ENCODE measurements at regions not wholly inside any gene's neighbourhood (a gene's known extent, or its start where the extent isn't known, plus 50 kb on each side); places are given as distances from the start of the nearest gene placed in this dataset.

DNA sequence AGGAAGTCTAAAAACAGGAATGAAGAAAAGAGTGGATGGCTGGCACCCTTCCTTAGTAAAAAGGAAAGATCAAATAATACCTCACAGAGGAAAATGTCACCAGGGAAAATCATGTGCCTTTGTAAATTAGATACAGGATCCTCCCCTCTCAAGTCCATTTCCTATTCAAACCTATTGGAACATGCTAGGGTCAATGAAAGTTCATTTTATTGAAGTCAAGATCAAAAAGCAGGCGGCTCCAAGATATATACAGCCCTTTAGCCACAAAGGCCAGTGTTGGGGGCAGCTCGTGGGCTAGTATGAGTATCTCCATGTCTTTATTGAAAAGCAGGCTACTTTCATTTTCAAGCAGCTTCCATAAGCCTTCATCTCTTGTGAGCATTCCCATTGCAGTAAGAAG is 141.1 kb downstream of the QDPR start:
- TF ChIP-seq, protein P1, sequence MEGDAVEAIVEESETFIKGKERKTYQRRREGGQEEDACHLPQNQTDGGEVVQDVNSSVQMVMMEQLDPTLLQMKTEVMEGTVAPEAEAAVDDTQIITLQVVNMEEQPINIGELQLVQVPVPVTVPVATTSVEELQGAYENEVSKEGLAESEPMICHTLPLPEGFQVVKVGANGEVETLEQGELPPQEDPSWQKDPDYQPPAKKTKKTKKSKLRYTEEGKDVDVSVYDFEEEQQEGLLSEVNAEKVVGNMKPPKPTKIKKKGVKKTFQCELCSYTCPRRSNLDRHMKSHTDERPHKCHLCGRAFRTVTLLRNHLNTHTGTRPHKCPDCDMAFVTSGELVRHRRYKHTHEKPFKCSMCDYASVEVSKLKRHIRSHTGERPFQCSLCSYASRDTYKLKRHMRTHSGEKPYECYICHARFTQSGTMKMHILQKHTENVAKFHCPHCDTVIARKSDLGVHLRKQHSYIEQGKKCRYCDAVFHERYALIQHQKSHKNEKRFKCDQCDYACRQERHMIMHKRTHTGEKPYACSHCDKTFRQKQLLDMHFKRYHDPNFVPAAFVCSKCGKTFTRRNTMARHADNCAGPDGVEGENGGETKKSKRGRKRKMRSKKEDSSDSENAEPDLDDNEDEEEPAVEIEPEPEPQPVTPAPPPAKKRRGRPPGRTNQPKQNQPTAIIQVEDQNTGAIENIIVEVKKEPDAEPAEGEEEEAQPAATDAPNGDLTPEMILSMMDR (IDR thresholded peaks at IDR 0.05; ENCODE audit: borderline replicate concordance, insufficient read depth, low read depth, low read length) = no peak
- no peak overlapping the region for H3K4me3 ChIP-seq (ENCODE audit: low read depth, low read length)

DNA sequence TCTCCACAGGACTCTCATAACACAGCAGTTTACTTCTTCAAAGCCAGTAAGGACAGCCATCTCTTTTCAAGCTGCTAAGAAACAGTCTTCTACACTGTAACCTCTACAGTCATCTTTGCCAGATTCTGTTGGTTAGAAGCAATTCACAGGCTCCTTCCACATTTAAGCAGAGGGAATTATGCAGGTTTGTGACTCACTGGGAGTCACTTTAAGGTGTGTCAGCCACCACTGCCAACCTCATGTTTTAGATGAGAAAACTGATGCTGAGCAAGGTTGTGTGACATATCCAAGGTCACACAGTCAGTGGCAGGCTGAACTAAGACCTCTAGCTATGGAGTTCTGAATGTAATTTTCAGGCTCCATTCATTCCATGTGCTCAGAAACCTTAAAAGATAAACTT is 143.5 kb downstream of the QDPR start:
- TF ChIP-seq, protein P1 (IDR thresholded peaks at IDR 0.05; ENCODE audit: borderline replicate concordance, insufficient read depth, low read depth, low read length) = no peak

DNA sequence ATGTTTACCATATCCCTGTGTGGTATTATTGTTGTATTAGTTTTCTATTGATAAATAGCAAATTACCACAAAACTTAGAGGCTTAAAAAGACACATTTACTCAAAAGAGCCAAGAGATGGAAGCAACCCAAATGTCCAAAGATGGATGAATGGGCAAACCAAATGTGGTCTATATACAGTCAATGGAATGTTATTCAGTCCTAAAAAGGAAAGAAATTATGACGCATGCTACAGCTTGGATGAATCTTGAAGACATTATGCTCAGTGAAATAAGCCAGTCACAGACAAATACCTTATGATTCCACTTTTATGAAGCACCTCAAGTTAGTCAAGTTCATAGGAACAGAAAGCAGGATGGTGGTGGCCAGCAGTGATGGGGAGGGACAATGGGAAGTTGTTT is 144.7 kb downstream of the QDPR start:
- TF ChIP-seq, protein P1 (IDR thresholded peaks at IDR 0.05; ENCODE audit: borderline replicate concordance, insufficient read depth, low read depth, low read length) = no peak

More for the DNA sequence above, 143.5 kb downstream of the QDPR start:
- no peak overlapping the region for H3K4me3 ChIP-seq (ENCODE audit: low read depth, low read length)

DNA sequence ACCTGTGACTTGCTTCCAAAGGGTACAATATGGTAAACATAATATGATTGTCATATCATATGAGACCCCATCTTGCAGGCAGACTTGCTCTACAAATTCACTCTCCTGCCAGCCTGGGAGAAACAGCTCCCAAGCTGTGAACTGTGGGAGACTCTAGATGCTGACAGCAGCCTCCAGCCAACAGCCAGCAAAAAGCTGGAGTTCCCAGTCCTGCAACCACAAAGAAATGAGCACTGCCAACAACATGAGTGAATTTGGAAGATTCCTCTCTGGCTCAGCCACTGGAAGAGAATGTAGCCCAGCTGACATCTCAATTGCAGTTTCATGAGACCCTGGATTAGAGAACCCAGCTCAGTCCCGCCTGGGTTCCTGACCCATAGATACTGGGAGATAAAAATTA is 145.4 kb downstream of the QDPR start:
- H3K4me3 ChIP-seq (ENCODE audit: low read depth, low read length) = no peak overlapping the region
- TF ChIP-seq, protein P1 (IDR thresholded peaks at IDR 0.05; ENCODE audit: borderline replicate concordance, insufficient read depth, low read depth, low read length) = no peak

More for the DNA sequence above, 144.7 kb downstream of the QDPR start:
- H3K4me3 ChIP-seq (ENCODE audit: low read depth, low read length) = no peak overlapping the region

DNA sequence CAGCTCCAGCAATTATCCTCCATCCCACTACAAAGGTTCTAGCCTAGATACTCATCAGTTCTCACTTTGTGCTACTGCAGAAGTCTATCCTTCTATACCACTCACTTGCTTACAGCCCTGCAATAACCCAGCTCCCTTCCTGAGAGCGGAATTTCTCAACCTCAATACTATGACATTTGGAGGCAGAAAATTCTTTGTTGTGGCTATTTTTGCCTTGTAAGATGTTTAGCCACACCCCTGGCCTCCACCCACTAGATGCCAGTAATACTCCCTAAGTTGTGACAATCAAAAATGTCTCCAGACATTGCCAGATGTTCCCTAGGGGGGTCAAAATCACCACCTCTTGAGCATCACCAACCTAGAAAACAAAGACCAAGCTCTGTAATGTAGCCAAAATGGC is 149.5 kb downstream of the QDPR start:
- TF ChIP-seq, protein P1 (IDR thresholded peaks at IDR 0.05; ENCODE audit: borderline replicate concordance, insufficient read depth, low read depth, low read length) = no peak
- no peak overlapping the region for H3K4me3 ChIP-seq (ENCODE audit: low read depth, low read length)

DNA sequence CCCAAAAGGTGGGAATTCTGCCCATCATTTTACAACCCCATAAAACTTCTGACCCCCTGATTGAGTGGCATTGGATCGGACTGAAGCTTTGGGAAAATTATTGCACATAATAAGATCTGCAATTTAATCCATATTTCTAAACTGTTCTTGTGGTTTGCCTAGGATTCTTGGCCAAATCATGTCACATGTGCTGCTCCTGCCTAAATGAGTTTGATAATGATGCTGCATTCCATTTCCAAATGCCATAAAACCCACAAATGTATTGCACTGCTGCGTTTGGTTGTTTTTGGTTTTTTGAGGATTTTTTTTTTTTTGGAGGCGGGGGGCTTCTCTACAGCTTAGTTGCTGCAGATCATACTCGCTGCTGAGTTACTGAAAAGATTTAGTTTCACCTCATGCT is 153.6 kb downstream of the QDPR start:
- TF ChIP-seq, protein P1 (IDR thresholded peaks at IDR 0.05; ENCODE audit: borderline replicate concordance, insufficient read depth, low read depth, low read length) = no peak
- H3K4me3 ChIP-seq (ENCODE audit: low read depth, low read length) = no peak overlapping the region

DNA sequence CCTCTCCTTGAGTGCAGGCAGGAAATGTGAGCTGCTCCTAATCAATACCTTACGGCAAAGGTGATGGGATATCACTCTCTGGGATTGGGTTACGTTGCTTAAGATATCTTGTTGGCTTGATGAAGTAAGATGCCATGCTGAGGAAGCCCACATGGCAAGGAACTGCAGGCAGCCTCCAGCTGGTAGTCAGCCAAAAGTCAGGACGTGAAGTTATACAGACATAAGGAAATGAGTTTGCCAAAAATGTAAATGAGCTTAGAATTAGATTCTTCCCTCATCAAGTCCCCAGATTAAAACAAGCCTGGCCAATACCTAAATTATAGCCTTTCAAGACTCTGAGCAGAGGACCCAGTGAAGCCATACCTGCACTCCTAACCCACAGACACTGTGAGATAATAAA is 155.0 kb downstream of the QDPR start:
- no peak overlapping the region for H3K4me3 ChIP-seq (ENCODE audit: low read depth, low read length)
- TF ChIP-seq, protein P1 (IDR thresholded peaks at IDR 0.05; ENCODE audit: borderline replicate concordance, insufficient read depth, low read depth, low read length) = no peak
